SK-N-SH treated with all-trans-retinoic acid at 6 μM for 48 hours (cell line): ENCODE measurements at regions not wholly inside any gene's neighbourhood (a gene's known extent, or its start where the extent isn't known, plus 50 kb on each side); places are given as distances from the start of the nearest gene placed in this dataset.

Experiments
- ATAC-seq: fragments of 200-7000 bp; cut with Tn5 transposase; 3 replicates; pipeline ENCODE4 v1.9.1; 2020; ENCODE audit warnings: mild to moderate bottlenecking, moderate library complexity
- ARNTL ChIP-seq: fragments of 450-650 bp; formaldehyde crosslinking; IDR thresholded peaks from 2 replicates; pipeline ENCODE4 v1.5.0; 2020; ENCODE audit warnings: low read depth, mild to moderate bottlenecking, moderate library complexity, borderline replicate concordance
- BACH2 ChIP-seq: fragments of 250-450 bp; sonication (Bioruptor Pico); IDR thresholded peaks from 2 replicates; pipeline ENCODE4 v1.9.0; 2021; ENCODE audit warnings: mild to moderate bottlenecking, borderline replicate concordance
- CSDC2 ChIP-seq: fragments of 250-450 bp; sonication (Bioruptor Pico); IDR thresholded peaks from 2 replicates; pipeline ENCODE4 v1.5.0; 2020; ENCODE audit warnings: mild to moderate bottlenecking, moderate library complexity
- GLIS3 ChIP-seq: fragments of 250-450 bp; sonication (Bioruptor Pico); IDR thresholded peaks from 2 replicates; pipeline ENCODE4 v1.5.0; 2020; ENCODE audit warnings: mild to moderate bottlenecking, moderate library complexity
- ISL1 ChIP-seq: fragments of 250-450 bp; sonication (Bioruptor Pico); IDR thresholded peaks from 2 replicates; pipeline ENCODE4 v2.1.2; 2022; ENCODE audit warnings: mild to moderate bottlenecking, moderate library complexity
- OSR1 ChIP-seq: fragments of 250-450 bp; sonication (Bioruptor Pico); IDR thresholded peaks from 2 replicates; pipeline ENCODE4 v1.8.0; 2022; ENCODE audit warnings: moderate library complexity, mild to moderate bottlenecking, inconsistent platforms
- PATZ1 ChIP-seq: fragments of 250-450 bp; sonication (Bioruptor Pico); IDR thresholded peaks from 2 replicates; pipeline ENCODE4 v1.8.0; 2020; ENCODE audit warnings: mild to moderate bottlenecking, moderate library complexity, borderline replicate concordance
- PPARA ChIP-seq: fragments of 250-450 bp; sonication (Bioruptor Pico); IDR thresholded peaks from 2 replicates; pipeline ENCODE4 v1.5.0; 2020; ENCODE audit warnings: mild to moderate bottlenecking, borderline replicate concordance
- RARB ChIP-seq: fragments of 250-450 bp; sonication (Bioruptor Pico); IDR thresholded peaks from 2 replicates; pipeline ENCODE4 v1.8.0; 2021; ENCODE audit warnings: mild to moderate bottlenecking, moderate library complexity
- SNAI2 ChIP-seq: fragments of 250-450 bp; sonication (Bioruptor Pico); IDR thresholded peaks from 2 replicates; pipeline ENCODE4 v1.5.0; 2020; ENCODE audit warnings: mild to moderate bottlenecking, moderate library complexity
- TOX ChIP-seq: fragments of 250-450 bp; sonication (Bioruptor Pico); IDR thresholded peaks from 2 replicates; pipeline ENCODE4 v1.8.0; 2021; ENCODE audit warnings: mild to moderate bottlenecking, moderate library complexity, borderline replicate concordance
- ZC3H10 ChIP-seq: fragments of 250-450 bp; sonication (Bioruptor Pico); IDR thresholded peaks from 2 replicates; pipeline ENCODE4 v1.5.1; 2021; ENCODE audit warnings: mild to moderate bottlenecking, moderate library complexity
- ZFP3 ChIP-seq: fragments of 250-450 bp; sonication (Bioruptor Pico); IDR thresholded peaks from 2 replicates; pipeline ENCODE4 v1.5.0; 2020; ENCODE audit warnings: mild to moderate bottlenecking, moderate library complexity
- ZFP30 ChIP-seq: fragments of 450-650 bp; formaldehyde crosslinking; IDR thresholded peaks from 2 replicates; pipeline ENCODE4 v1.5.0; 2022; ENCODE audit warnings: mild to moderate bottlenecking, moderate library complexity
- ZNF565 ChIP-seq: fragments of 450-650 bp; formaldehyde crosslinking; conservative IDR thresholded peaks from 2 replicates; pipeline ENCODE4 v1.5.0; 2020; ENCODE audit warnings: low read depth, mild to moderate bottlenecking, moderate library complexity
- ZNF70 ChIP-seq: fragments of 450-650 bp; formaldehyde crosslinking; IDR thresholded peaks from 2 replicates; pipeline ENCODE4 v1.5.0; 2020; ENCODE audit warnings: mild to moderate bottlenecking, moderate library complexity
- ZNF8 ChIP-seq: fragments of 450-650 bp; formaldehyde crosslinking; IDR thresholded peaks from 2 replicates; pipeline ENCODE4 v1.5.0; 2020; ENCODE audit warnings: mild to moderate bottlenecking, moderate library complexity
- TF ChIP-seq, protein P1 (sequence below): fragments of 250-450 bp; sonication (Bioruptor Pico); IDR thresholded peaks from 2 replicates; pipeline ENCODE4 v1.5.1; 2020; ENCODE audit warnings: low read depth, mild to moderate bottlenecking, moderate library complexity
- TF ChIP-seq, protein P2 (sequence below): fragments of 250-450 bp; sonication (Bioruptor Pico); IDR thresholded peaks from 2 replicates; pipeline ENCODE4 v1.5.0; 2020; ENCODE audit warnings: mild to moderate bottlenecking, moderate library complexity
- TF ChIP-seq, protein P3 (sequence below): fragments of 250-450 bp; sonication (Bioruptor Pico); IDR thresholded peaks from 2 replicates; pipeline ENCODE4 v1.5.1; 2021; ENCODE audit warnings: mild to moderate bottlenecking, moderate library complexity

- TF ChIP-seq ZC3H10 (CRISPR knock-in tag) (no peak), CSDC2 (CRISPR knock-in tag) (no peak), RARB (CRISPR knock-in tag) (no peak)
- no peak for ATAC-seq
Measured at GRCh38 chr14:40414386-40414785, 982.2 kb upstream of the FBXO33 start.

DNA sequence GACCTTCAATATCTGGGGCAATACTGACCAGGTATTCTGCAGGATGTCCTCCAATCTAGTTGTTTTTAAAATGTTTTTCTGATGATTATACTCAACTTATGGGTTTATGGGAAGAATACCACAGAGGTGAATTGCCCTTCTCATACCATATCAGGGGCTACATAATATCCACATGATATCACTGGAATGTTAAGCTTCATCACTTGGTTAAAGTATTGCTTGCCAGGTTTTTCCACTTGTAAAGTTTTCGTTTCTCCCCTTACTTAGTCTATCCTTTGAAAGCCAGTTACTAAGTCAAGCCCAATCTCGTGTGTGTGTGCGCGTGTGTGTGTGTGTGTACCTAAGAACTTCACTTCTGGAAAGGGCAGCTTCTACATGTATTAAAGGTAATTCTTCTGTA lies 980.9 kb upstream of the FBXO33 start:
- TF ChIP-seq BACH2 (CRISPR knock-in tag), result no peak
- TF ChIP-seq PPARA (CRISPR knock-in tag), result no peak
- TF ChIP-seq, protein P1, sequence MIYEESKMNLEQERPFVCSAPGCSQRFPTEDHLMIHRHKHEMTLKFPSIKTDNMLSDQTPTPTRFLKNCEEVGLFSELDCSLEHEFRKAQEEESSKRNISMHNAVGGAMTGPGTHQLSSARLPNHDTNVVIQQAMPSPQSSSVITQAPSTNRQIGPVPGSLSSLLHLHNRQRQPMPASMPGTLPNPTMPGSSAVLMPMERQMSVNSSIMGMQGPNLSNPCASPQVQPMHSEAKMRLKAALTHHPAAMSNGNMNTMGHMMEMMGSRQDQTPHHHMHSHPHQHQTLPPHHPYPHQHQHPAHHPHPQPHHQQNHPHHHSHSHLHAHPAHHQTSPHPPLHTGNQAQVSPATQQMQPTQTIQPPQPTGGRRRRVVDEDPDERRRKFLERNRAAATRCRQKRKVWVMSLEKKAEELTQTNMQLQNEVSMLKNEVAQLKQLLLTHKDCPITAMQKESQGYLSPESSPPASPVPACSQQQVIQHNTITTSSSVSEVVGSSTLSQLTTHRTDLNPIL (CRISPR knock-in tag), result no peak
- TF ChIP-seq ISL1 (CRISPR knock-in tag), result no peak
- TF ChIP-seq, protein P2, sequence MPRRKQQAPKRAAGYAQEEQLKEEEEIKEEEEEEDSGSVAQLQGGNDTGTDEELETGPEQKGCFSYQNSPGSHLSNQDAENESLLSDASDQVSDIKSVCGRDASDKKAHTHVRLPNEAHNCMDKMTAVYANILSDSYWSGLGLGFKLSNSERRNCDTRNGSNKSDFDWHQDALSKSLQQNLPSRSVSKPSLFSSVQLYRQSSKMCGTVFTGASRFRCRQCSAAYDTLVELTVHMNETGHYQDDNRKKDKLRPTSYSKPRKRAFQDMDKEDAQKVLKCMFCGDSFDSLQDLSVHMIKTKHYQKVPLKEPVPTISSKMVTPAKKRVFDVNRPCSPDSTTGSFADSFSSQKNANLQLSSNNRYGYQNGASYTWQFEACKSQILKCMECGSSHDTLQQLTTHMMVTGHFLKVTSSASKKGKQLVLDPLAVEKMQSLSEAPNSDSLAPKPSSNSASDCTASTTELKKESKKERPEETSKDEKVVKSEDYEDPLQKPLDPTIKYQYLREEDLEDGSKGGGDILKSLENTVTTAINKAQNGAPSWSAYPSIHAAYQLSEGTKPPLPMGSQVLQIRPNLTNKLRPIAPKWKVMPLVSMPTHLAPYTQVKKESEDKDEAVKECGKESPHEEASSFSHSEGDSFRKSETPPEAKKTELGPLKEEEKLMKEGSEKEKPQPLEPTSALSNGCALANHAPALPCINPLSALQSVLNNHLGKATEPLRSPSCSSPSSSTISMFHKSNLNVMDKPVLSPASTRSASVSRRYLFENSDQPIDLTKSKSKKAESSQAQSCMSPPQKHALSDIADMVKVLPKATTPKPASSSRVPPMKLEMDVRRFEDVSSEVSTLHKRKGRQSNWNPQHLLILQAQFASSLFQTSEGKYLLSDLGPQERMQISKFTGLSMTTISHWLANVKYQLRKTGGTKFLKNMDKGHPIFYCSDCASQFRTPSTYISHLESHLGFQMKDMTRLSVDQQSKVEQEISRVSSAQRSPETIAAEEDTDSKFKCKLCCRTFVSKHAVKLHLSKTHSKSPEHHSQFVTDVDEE (CRISPR knock-in tag), result no peak
- no peak for TF ChIP-seq CSDC2 (CRISPR knock-in tag)
- TF ChIP-seq RARB (CRISPR knock-in tag), result no peak
- TF ChIP-seq GLIS3 (CRISPR knock-in tag), result no peak
- TF ChIP-seq ARNTL (CRISPR knock-in tag), result no peak
- no peak for ATAC-seq

- TF ChIP-seq CSDC2 (CRISPR knock-in tag), result no peak
- no peak for TF ChIP-seq GLIS3 (CRISPR knock-in tag)
- no peak for TF ChIP-seq PPARA (CRISPR knock-in tag)
- no peak for TF ChIP-seq ZNF565
- no peak for TF ChIP-seq ISL1 (CRISPR knock-in tag)
- no peak for TF ChIP-seq OSR1 (CRISPR knock-in tag)
- TF ChIP-seq ZNF8, result no peak
- no peak for TF ChIP-seq ZFP30
- TF ChIP-seq PATZ1 (CRISPR knock-in tag), result no peak
- no peak for TF ChIP-seq ZFP3 (CRISPR knock-in tag)
- TF ChIP-seq ARNTL (CRISPR knock-in tag), result no peak
- TF ChIP-seq SNAI2 (CRISPR knock-in tag), result no peak
- no peak for TF ChIP-seq RARB (CRISPR knock-in tag)
- TF ChIP-seq, protein P2 (CRISPR knock-in tag), result no peak
- TF ChIP-seq, protein P3, sequence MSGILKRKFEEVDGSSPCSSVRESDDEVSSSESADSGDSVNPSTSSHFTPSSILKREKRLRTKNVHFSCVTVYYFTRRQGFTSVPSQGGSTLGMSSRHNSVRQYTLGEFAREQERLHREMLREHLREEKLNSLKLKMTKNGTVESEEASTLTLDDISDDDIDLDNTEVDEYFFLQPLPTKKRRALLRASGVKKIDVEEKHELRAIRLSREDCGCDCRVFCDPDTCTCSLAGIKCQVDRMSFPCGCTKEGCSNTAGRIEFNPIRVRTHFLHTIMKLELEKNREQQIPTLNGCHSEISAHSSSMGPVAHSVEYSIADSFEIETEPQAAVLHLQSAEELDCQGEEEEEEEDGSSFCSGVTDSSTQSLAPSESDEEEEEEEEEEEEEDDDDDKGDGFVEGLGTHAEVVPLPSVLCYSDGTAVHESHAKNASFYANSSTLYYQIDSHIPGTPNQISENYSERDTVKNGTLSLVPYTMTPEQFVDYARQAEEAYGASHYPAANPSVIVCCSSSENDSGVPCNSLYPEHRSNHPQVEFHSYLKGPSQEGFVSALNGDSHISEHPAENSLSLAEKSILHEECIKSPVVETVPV, result no peak
- TF ChIP-seq, protein P1 (CRISPR knock-in tag), result no peak
- no peak for TF ChIP-seq ZC3H10 (CRISPR knock-in tag)
- no peak for TF ChIP-seq BACH2 (CRISPR knock-in tag)
- TF ChIP-seq ZNF70, result no peak
- TF ChIP-seq TOX, result no peak
- TF ChIP-seq, all 23 proteins: peak for 0
- no peak for ATAC-seq
Measured at GRCh38 chr14:40410708-40411107, 978.5 kb upstream of the FBXO33 start.
